ENCODE measurements at regions not wholly inside any gene's neighbourhood (a gene's known extent, or its start where the extent isn't known, plus 50 kb on each side); places are given as distances from the start of the nearest gene placed in this dataset.

DNA sequence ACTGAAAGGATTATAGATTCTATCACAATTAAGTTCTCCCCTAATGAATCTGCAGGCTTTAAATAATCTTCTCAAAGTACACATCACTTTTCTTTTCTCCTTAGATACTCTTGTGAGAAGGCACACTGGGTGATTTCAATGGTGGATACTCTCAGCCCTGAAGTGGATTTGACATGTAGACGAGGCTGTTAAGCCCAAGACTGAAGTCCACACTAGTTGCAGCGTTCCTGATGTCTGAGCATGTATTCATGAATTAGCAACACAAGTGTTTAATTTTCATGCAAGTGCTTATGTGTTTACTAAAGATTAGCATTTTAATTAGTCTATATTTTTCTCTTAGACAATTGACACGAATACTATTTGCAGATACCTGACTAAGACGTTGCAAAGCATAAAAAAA, 218.9 kb downstream of the TMEM161B start:
- TF ChIP-seq CTCF (IDR thresholded peaks at IDR 0.05) = no peak
- TF ChIP-seq EP300 (IDR thresholded peaks at IDR 0.05) = no peak
